RCC 7860 (cell line): ENCODE measurements at regions not wholly inside any gene's neighbourhood (a gene's known extent, or its start where the extent isn't known, plus 50 kb on each side); places are given as distances from the start of the nearest gene placed in this dataset.

ENCODE experiments used
- DNase-seq: peaks from one replicate; pipeline ENCODE4 v3.0.0-alpha.2; 2015; ENCODE audit warnings: low spot score
- FAIRE-seq: peaks from 2 replicates; lab custom pipeline; 2012; peaks lifted over from hg19 to GRCh38; lab: Jason Lieb, UNC

DNA sequence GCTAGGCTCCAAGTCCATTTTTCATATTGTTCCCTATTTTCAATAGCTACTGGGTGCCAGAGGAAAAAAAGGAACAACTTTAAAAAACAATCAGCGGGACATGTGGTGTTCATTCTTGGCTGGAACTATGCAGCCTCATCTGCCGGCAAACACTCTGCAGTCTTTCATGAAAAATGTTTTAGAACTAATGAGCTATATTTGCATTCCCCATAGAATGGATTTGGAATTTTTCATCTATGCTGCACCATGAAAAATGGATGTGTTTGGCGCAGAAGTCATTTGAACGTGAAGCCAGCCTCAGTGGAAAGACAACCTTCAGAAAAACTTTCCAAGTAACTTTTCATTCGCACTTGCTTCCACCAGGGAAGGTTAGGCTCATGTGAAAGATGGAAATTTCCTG is 270.5 kb downstream of the SKAP2 start:
- DNase-seq (no peak), FAIRE-seq (no peak)

- FAIRE-seq, result no peak
- no peak for DNase-seq
Measured at GRCh38 chr7:26594553-26594952, 269.8 kb downstream of the SKAP2 start.

DNA sequence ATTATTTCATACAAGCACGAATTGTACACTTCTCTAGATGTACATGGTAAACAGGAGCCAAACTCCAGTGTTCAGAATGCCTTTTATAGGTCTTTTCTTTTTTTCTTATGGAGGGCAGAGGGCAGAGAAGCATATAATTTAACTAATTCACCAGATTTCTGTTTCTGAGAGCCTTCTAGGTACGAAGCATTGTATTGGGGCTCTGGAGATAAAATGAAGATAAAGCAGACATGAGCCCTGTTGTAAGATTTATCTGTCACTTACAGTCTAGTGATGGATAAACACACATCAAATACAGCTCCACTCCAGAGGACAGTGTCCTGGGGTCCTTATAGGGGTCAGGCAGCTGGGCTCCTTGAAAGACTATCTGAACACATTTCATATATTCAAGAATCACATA is 265.5 kb downstream of the SKAP2 start:
- DNase-seq (no peak), FAIRE-seq (no peak)

- DNase-seq (no peak), FAIRE-seq (no peak)
Measured at GRCh38 chr7:26599982-26600381, 264.4 kb downstream of the SKAP2 start.

DNA sequence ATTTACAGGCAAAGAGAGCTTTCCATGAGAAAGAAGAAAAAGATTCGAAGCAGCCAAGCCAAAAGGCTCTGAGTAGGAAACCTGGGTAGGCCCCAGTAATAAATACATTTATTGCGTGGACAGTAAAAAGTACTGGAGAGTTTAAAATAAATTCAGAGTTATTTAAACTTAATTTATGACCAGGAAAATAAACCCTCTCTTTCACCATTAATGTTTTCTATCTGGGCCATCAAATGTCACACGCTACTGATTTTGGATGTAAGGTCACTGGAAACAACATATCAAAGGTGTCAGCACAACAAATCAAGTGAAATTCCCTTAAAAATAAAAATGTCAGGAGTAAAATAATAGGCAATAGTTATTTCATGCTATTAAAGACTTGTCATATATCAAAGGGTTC is 264.0 kb downstream of the SKAP2 start:
- FAIRE-seq (no peak), DNase-seq (no peak)

DNA sequence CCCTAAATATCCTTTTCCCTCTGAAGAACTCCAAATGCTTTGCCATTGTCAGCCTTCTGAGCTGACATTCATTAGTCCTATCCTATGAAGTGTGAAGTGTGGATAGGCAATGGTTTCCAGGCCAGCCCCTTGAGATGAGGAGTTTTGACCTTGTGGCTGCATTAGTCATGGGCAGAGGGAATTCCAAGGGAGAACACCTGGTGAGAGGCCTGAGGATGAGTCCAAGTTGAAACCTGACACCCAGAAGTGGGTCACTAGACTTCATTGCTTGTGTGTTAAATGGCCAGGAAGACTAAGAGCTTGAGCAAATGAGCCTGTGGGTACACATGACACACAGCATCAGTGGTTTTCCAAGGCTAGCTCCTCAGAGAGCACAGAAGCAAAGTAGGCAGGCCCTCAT is 260.8 kb downstream of the SKAP2 start:
- peak; percentile 99 for FAIRE-seq

GRCh38 chr7:26608402-26608801 is 256.0 kb downstream of the SKAP2 start:
- no peak for DNase-seq
- FAIRE-seq, result no peak

More for the DNA sequence above, 260.8 kb downstream of the SKAP2 start:
- DNase-seq, result peak; percentile 95

GRCh38 chr7:26609082-26609481 is 255.3 kb downstream of the SKAP2 start:
- no peak for FAIRE-seq
- DNase-seq, result no peak

DNA sequence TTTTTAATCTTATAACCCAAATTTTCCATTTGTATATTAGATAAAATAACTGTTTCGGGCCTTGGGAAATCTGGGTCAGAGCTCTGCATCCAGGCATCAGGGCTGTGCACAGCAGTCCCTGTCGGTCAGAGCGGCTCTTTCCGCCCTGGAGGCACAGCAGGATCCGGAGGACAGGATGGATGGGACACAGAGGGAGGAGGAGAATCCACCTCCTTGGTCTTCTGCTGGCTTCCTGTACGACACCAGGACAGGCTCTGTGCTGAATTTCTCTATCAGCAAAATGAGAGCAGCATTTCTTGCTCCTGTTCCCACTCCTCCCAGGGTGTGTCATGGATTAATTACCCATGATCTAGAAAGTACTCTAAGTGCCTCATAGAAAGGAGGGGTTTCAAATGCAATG is 254.9 kb downstream of the SKAP2 start:
- no peak for DNase-seq
- FAIRE-seq, result no peak

DNA sequence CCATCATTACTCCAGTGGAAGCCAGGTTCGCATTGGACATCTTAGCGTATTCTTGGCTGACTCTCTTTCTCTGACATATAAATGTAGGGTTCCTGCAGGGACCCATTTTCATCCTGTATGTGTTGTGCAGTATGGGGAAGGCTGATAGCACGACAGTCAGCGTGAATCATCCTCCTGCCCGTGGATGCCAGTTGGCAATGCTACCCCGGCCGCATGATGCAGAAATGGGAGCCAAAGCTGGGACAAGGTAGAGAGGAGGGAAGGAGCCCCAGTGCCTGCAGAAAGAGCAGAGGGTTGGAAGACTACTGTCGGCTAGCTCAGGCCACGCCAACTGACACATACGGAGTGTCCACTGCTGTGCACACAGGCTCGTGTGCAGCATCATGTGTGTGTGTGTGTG is 251.6 kb downstream of the SKAP2 start:
- FAIRE-seq (no peak), DNase-seq (no peak)

DNA sequence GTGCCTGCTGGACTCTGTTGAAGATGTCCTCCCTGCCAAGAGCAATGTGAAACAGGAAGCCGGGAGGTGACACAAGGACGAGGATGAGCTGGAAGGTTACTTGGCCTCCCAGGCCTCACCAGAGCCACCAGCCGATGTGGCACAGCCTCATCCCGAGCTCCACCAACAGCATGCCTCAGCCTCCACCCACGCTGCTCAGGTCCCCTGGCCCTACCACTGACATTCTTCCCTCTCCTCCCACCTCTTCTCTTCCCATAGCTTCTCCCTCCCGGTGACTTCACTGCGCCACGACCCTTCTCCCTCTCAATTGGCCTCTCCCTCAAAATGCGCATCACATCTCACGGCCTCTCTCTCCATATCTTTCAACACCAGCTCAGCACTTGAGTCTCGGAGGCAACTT is 249.9 kb downstream of the SKAP2 start:
- no peak for FAIRE-seq
- no peak for DNase-seq

DNA sequence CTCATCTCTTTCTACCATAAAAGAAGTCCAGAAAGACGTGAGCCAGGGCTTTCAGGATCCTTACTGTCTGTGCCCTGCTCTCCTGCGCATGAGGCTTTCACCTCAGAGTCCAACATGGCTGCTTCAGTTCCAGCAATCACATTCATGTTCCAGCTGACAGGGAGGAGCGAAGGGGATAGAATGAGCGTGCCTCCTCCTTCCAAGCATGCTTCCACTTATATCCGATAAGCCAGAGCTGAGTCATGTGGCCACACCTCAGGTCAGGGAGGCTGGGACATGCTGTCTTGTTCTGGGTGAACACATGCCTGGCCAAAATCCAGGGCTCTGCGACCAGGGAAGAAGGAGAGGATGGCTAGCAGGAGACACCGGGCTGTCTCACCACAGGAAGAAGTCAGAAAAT is 248.2 kb downstream of the SKAP2 start:
- DNase-seq, result peak; percentile 27
- FAIRE-seq, result peak; percentile 12

- FAIRE-seq, result no peak
Measured at GRCh38 chr7:26617066-26617465, 247.3 kb downstream of the SKAP2 start.

More at GRCh38 chr7:26617066-26617465, 247.3 kb downstream of the SKAP2 start:
- no peak for DNase-seq
